Tibial artery (tissue), 4 donors: ENCODE measurements at regions not wholly inside any gene's neighbourhood (a gene's known extent, or its start where the extent isn't known, plus 50 kb on each side); places are given as distances from the start of the nearest gene placed in this dataset.
A peak's percentile ranks its signal among the peaks of the same experiment; 100 is the strongest.
"Not testable (repeated sequence)": the region's sequence is repeated elsewhere in the genome, so short reads cannot be mapped to it uniquely, and the experiment has no call there.

Experiments used
- DNase-seq, 2 donors: peaks; one replicate each; pipeline ENCODE4 v3.0.0-alpha.2; 2019
- H3K27ac ChIP-seq, 2 donors: fragments of 200-600 bp; sonication (generic) in 1 of 2; 1 replicate in 1 of 2; 2 replicates in 1 of 2; pipeline ENCODE4 v1.5.1; 2018 to 2019; ENCODE audit warnings: mild to moderate bottlenecking in 1 of 2
- H3K27me3 ChIP-seq, 2 donors: fragments of 200-600 bp; sonication (generic) in 1 of 2; one replicate each; pipeline versions ENCODE4 v1.5.1 to v1.6.0; 2016 to 2019
- H3K36me3 ChIP-seq, 3 donors: fragments of 200-600 bp; sonication (generic) in 2 of 3; one replicate each; pipeline ENCODE4 v1.5.1; 2016 to 2019; ENCODE audit warnings: mild to moderate bottlenecking in 2 of 3
- H3K4me1 ChIP-seq, 4 donors: fragments of 200-600 bp; sonication (generic) in 2 of 4; 1 replicate in 3 of 4; 2 replicates in 1 of 4; pipeline ENCODE4 v1.5.1; 2016 to 2019
- H3K4me3 ChIP-seq, 2 donors: fragments of 200-600 bp; sonication (generic) in 1 of 2; 1 replicate in 1 of 2; 2 replicates in 1 of 2; pipeline ENCODE4 v1.5.1; 2018 to 2019; ENCODE audit warnings: mild to moderate bottlenecking in 2 of 2
- H3K9me3 ChIP-seq, 3 donors: fragments of 200-600 bp; sonication (generic) in 1 of 3; one replicate each; pipeline ENCODE4 v1.5.1; 2016 to 2019
- CTCF ChIP-seq, 2 experiments: fragments of 200-600 bp in 1 of 2; fragments of 450-650 bp in 1 of 2; IDR thresholded peaks; one replicate each; pipeline ENCODE4 v1.5.1; 2017 to 2019; ENCODE audit warnings: antibody characterized with exemption in 2 of 2, mild to moderate bottlenecking in 1 of 2, moderate library complexity in 1 of 2
- intact Hi-C: fragments of 100-400 bp; cut with DNase I; formaldehyde crosslinking; loops from one replicate; pipeline ENCODE4 v1.15.0; 2023; ENCODE audit warnings: low total_unique reads

GRCh38 chrY:7359520-7359919 lies 448.0 kb upstream of the AMELY start:
- no peak for TF ChIP-seq CTCF (IDR thresholded peaks at IDR 0.05)
- no peak overlapping the region for H3K4me3 ChIP-seq
- DNase-seq: no peak
- H3K4me1 ChIP-seq: no peaks in the 10 kb centered on the region
- intact Hi-C loops: no loop called here
- no peaks in the 10 kb centered on the region for H3K27me3 ChIP-seq
- no peaks in the 10 kb centered on the region for H3K9me3 ChIP-seq
- H3K36me3 ChIP-seq: no peaks in the 10 kb centered on the region
- no peak overlapping the region for H3K27ac ChIP-seq

DNA sequence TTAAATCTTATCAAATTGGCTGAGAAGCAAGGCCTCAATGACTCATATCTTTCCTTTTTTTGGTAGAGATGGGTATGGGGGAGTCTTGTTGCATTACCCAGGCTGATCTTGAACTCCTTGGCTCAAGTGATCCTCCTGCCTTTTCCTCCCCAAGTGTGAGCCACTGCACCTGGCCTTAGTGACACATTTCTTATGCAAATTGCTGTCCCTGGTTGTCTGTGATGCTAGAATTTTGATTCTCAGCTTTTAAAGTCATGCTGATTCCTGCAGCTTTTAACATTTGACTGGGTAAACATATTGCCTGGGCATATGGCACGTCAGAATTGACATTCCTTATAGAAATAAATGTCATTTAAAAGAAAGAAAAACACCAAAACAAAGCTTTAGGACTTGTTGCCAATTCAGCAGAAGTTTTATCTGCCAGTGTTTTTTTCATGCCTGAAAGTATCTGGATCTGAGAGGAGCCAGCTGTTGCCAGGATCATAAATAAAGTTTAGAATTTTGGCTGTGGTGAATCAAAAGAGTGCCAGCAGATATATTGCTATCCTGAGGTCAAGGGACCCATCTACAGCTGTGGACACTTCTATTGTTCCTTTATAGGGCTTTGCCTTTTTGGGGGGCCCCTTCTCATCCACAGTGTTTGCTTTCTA lies 446.7 kb upstream of the AMELY start:
- Histone ChIP-seq H3K27me3 (no peaks in the 10 kb centered on the region), H3K36me3 (no peaks in the 10 kb centered on the region), H3K4me3 (no peak overlapping the region), H3K9me3 (no peaks in the 10 kb centered on the region), H3K27ac (no peak overlapping the region), H3K4me1 (no peaks in the 10 kb centered on the region)
- no peak for TF ChIP-seq CTCF (IDR thresholded peaks at IDR 0.05)
- intact Hi-C loops: no loop called here
- DNase-seq: no peak

- H3K27ac ChIP-seq, H3K36me3 ChIP-seq, DNase-seq, H3K4me3 ChIP-seq, H3K27me3 ChIP-seq, H3K9me3 ChIP-seq, H3K4me1 ChIP-seq, intact Hi-C loops: not testable (repeated sequence)
Measured at GRCh38 chrY:7355891-7356290, 444.3 kb upstream of the AMELY start.

- H3K27ac ChIP-seq: no peak overlapping the region
- no peaks in the 10 kb centered on the region for H3K27me3 ChIP-seq
- peak; percentile 41 to 51 for TF ChIP-seq CTCF (IDR thresholded peaks at IDR 0.05)
- intact Hi-C loops: no loop called here
- no peaks in the 10 kb centered on the region for H3K9me3 ChIP-seq
- H3K4me3 ChIP-seq: no peak overlapping the region
- H3K36me3 ChIP-seq: no peaks in the 10 kb centered on the region
- no peaks in the 10 kb centered on the region for H3K4me1 ChIP-seq
- DNase-seq: peak in 1 of 2 donors; percentile 40
Measured at GRCh38 chrY:7344661-7345060, 433.1 kb upstream of the AMELY start.

DNA sequence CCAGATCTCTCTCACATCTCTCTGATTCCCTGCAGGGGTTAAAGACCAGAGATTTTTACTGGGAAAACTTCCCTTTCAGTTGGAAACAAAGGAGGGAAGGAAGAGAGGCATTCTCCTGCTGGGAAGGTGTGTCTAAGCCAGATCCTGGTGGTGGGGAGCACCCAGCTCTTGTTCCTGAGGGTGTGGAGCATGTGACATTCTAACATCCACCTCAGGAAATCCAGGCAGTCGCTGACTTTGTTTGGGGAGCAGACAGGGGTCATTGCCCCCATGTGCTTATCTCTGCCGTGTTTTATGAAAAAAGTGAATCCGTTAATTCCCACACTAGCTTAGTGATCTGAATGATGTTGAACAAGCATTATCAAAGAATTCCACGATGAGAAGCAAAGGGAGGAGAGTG lies 431.7 kb upstream of the AMELY start:
- Histone ChIP-seq H3K9me3 (no peaks in the 10 kb centered on the region), H3K27ac (no peak overlapping the region), H3K4me1 (no peaks in the 10 kb centered on the region), H3K27me3 (no peaks in the 10 kb centered on the region), H3K36me3 (no peaks in the 10 kb centered on the region), H3K4me3 (no peak overlapping the region)
- TF ChIP-seq CTCF (IDR thresholded peaks at IDR 0.05): no peak
- intact Hi-C loops: no loop called here
- no peak for DNase-seq

DNA sequence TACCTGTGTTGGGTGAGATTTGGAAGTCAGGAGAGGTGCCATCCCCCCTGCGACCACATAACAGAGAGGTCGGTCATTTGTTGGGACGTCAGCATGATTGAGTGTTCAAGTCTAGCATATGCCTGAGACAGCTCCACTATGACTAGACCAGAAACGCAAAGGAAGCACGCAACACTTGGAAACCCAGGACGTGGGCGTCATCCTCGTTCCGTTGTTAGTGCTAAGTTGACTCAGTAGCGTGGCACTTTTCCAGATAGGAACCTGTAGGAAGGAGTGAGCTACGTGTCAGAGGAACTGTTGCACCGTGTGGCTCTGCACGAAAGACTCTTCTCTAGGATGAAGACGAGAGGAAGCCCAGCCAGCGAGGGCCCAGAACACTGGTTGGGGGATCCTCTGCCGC lies 431.2 kb upstream of the AMELY start:
- DNase-seq, H3K4me3 ChIP-seq, intact Hi-C loops, H3K36me3 ChIP-seq, H3K4me1 ChIP-seq, H3K9me3 ChIP-seq, H3K27me3 ChIP-seq, H3K27ac ChIP-seq: not testable (repeated sequence)
